Epithelial cell of proximal tubule (primary cell): ENCODE measurements at regions not wholly inside any gene's neighbourhood (a gene's known extent, or its start where the extent isn't known, plus 50 kb on each side); places are given as distances from the start of the nearest gene placed in this dataset.
"Not testable (repeated sequence)": the region's sequence is repeated elsewhere in the genome, so short reads cannot be mapped to it uniquely, and the experiment has no call there.

ENCODE experiments used
- DNase-seq: peaks from one replicate; pipeline ENCODE4 v3.0.0-alpha.2; 2011; ENCODE audit warnings: low read depth
- H3K4me3 ChIP-seq: 2 replicates; pipeline ENCODE4 v1.5.1; 2011; ENCODE audit warnings: low read depth, mild to moderate bottlenecking, low read length
- CTCF ChIP-seq: conservative IDR thresholded peaks from 2 replicates; pipeline ENCODE4 v1.5.1; 2012; ENCODE audit warnings: low read depth, mild to moderate bottlenecking, low read length

- no peak overlapping the region for H3K4me3 ChIP-seq
- DNase-seq, result peak; percentile 19
- TF ChIP-seq CTCF, result no peak
Measured at GRCh38 chr3:36060950-36061349, 319.4 kb upstream of the STAC start.

GRCh38 chr3:36063992-36064391, 316.3 kb upstream of the STAC start:
- H3K4me3 ChIP-seq, result no peak overlapping the region
- no peak for DNase-seq
- no peak for TF ChIP-seq CTCF

GRCh38 chr3:36065321-36065720, 315.0 kb upstream of the STAC start:
- no peak for TF ChIP-seq CTCF
- DNase-seq, result no peak
- no peak overlapping the region for H3K4me3 ChIP-seq

GRCh38 chr3:36075491-36075890, 304.8 kb upstream of the STAC start:
- H3K4me3 ChIP-seq, result no peak overlapping the region
- DNase-seq, result peak; percentile 55
- no peak for TF ChIP-seq CTCF

- no peak for TF ChIP-seq CTCF
- H3K4me3 ChIP-seq, result no peak overlapping the region
- no peak for DNase-seq
Measured at GRCh38 chr3:36077320-36077719, 303.0 kb upstream of the STAC start.

GRCh38 chr3:36082958-36083357, 297.3 kb upstream of the STAC start:
- not testable (repeated sequence) for H3K4me3 ChIP-seq, DNase-seq

- TF ChIP-seq CTCF, result no peak
- no peak for DNase-seq
- H3K4me3 ChIP-seq, result no peak overlapping the region
Measured at GRCh38 chr3:36095238-36095637, 285.1 kb upstream of the STAC start.

- TF ChIP-seq CTCF, result no peak
Measured at GRCh38 chr3:36097209-36097608, 283.1 kb upstream of the STAC start.

More at GRCh38 chr3:36097209-36097608, 283.1 kb upstream of the STAC start:
- H3K4me3 ChIP-seq, result no peak overlapping the region
- no peak for DNase-seq
